H1 (cell line): ENCODE measurements at regions not wholly inside any gene's neighbourhood (a gene's known extent, or its start where the extent isn't known, plus 50 kb on each side); places are given as distances from the start of the nearest gene placed in this dataset.

Experiments
- CTCF ChIA-PET: fragments of 300-600 bp; sonication (Branson Sonifier 250); formaldehyde crosslinking; loops from one replicate; lab custom pipeline; 2021; ENCODE audit not compliant: partially characterized antibody; lab: Charles Lee
- POLR2A ChIA-PET: fragments of 300-600 bp; sonication (Branson Sonifier 250); formaldehyde crosslinking; loops from one replicate; lab custom pipeline; 2021; ENCODE audit warnings: inconsistent platforms; ENCODE audit not compliant: partially characterized antibody; lab: Charles Lee
- DNase-seq, 2 experiments: peaks; one replicate each; pipeline versions ENCODE4 v3.0.0 to v3.0.0-alpha.2; 2010 to 2022; ENCODE audit warnings: low spot score in 2 of 2, low read depth in 1 of 2, mixed read lengths in 1 of 2
- FAIRE-seq: peaks from 2 replicates; lab custom pipeline; 2011; peaks lifted over from hg19 to GRCh38; lab: Jason Lieb, UNC
- H2AFZ ChIP-seq: 2 replicates; pipeline ENCODE4 v1.8.1; 2012; ENCODE audit warnings: low read length, inconsistent platforms
- H2AK5ac ChIP-seq: 2 replicates; pipeline ENCODE4 v1.6.1; 2013; ENCODE audit warnings: low read depth, low read length
- H2BK120ac ChIP-seq: replicated peaks from 2 replicates; pipeline ENCODE3; 2013; ENCODE audit warnings: low read depth, low read length, inconsistent platforms
- H2BK12ac ChIP-seq: 2 replicates; pipeline ENCODE4 v1.6.1; 2013; ENCODE audit warnings: low read depth, low read length
- H2BK15ac ChIP-seq: 2 replicates; pipeline ENCODE4 v1.6.1; 2013; ENCODE audit warnings: low read length
- H2BK20ac ChIP-seq: 2 replicates; pipeline ENCODE4 v1.6.1; 2013; ENCODE audit warnings: low read length
- H2BK5ac ChIP-seq: 2 replicates; pipeline ENCODE4 v1.6.1; 2013; ENCODE audit warnings: low read depth, low read length
- H3K14ac ChIP-seq: 2 replicates; pipeline ENCODE4 v1.6.1; 2013; ENCODE audit warnings: inconsistent platforms; ENCODE audit not compliant: insufficient read length
- H3K18ac ChIP-seq: 2 replicates; pipeline ENCODE4 v1.6.1; 2013; ENCODE audit warnings: low read length; ENCODE audit errors: extremely low read depth
- H3K23ac ChIP-seq: 2 replicates; pipeline ENCODE4 v1.6.1; 2013; ENCODE audit warnings: inconsistent platforms; ENCODE audit not compliant: insufficient read length
- H3K23me2 ChIP-seq: 2 replicates; pipeline ENCODE4 v1.6.1; 2013; ENCODE audit warnings: low read depth, low read length
- H3K27ac ChIP-seq: 2 replicates; pipeline ENCODE4 v1.6.1; 2011; ENCODE audit warnings: low read depth, low read length, inconsistent platforms
- H3K27me3 ChIP-seq, 4 experiments: replicated peaks in 1 of 4; 1 replicate in 1 of 4; 2 replicates in 3 of 4; pipeline versions ENCODE4 v1.6.1 to v1.8.1; 2011 to 2013; ENCODE audit warnings: low read length in 3 of 4, mild to moderate bottlenecking in 3 of 4, inconsistent platforms in 2 of 4, mixed read lengths in 2 of 4, moderate library complexity in 1 of 4; ENCODE audit not compliant: control insufficient read depth in 3 of 4, insufficient read depth in 3 of 4; ENCODE audit errors: extremely low read depth in 1 of 4
- H3K36me3 ChIP-seq, 4 experiments: 2 replicates each; pipeline versions ENCODE4 v1.6.1 to v1.8.1; 2011 to 2013; ENCODE audit warnings: mild to moderate bottlenecking in 4 of 4, low read length in 3 of 4, moderate library complexity in 2 of 4, control low read depth in 1 of 4, inconsistent platforms in 1 of 4; ENCODE audit not compliant: insufficient read depth in 4 of 4, control insufficient read depth in 2 of 4
- H3K4ac ChIP-seq: replicated peaks from 2 replicates; pipeline ENCODE3; 2013; ENCODE audit warnings: low read length, low read depth, mixed read lengths, inconsistent platforms; ENCODE audit not compliant: insufficient read length
- H3K4me1 ChIP-seq, 4 experiments: replicated peaks in 1 of 4; 1 replicate in 1 of 4; 2 replicates in 3 of 4; pipeline versions ENCODE4 v1.6.1 to v1.8.1; 2011 to 2013; ENCODE audit warnings: low read length in 3 of 4, inconsistent platforms in 2 of 4, mixed read lengths in 1 of 4; ENCODE audit not compliant: insufficient read depth in 4 of 4, control insufficient read depth in 3 of 4
- H3K4me2 ChIP-seq, 2 experiments: 2 replicates each; pipeline versions ENCODE4 v1.6.1 to v1.8.1; 2011 to 2013; ENCODE audit warnings: low read depth in 2 of 2, low read length in 2 of 2, control low read depth in 1 of 2, inconsistent platforms in 1 of 2, mild to moderate bottlenecking in 1 of 2; ENCODE audit not compliant: insufficient read depth in 1 of 2
- H3K4me3 ChIP-seq, 4 experiments: fragments of 200-600, 300-600 bp in 1 of 4; sonication (generic), shearing (Covaris generic), sonication (Bioruptor Twin) in 1 of 4; 2 replicates each; pipeline versions ENCODE4 v1.5.1 to v1.8.1; 2011 to 2016; ENCODE audit warnings: low read length in 4 of 4, low read depth in 3 of 4, control low read depth in 2 of 4, inconsistent platforms in 2 of 4, mild to moderate bottlenecking in 2 of 4, mixed read lengths in 1 of 4, moderate library complexity in 1 of 4; ENCODE audit not compliant: insufficient read depth in 2 of 4; ENCODE audit errors: extremely low read depth in 1 of 4
- H3K56ac ChIP-seq: replicated peaks from 2 replicates; pipeline ENCODE3; 2013; ENCODE audit warnings: low read depth, mild to moderate bottlenecking, mixed read lengths, low read length, inconsistent platforms; ENCODE audit not compliant: insufficient read length
- H3K79me1 ChIP-seq: 2 replicates; pipeline ENCODE4 v1.6.1; 2013; ENCODE audit warnings: low read depth, low read length, control low read depth
- H3K79me2 ChIP-seq, 2 experiments: 2 replicates each; pipeline versions ENCODE4 v1.6.1 to v1.8.1; 2012 to 2013; ENCODE audit warnings: low read length in 2 of 2, mild to moderate bottlenecking in 2 of 2, inconsistent platforms in 1 of 2; ENCODE audit not compliant: insufficient read depth in 2 of 2, control insufficient read depth in 1 of 2
- H3K9ac ChIP-seq, 4 experiments: replicated peaks in 1 of 4; 1 replicate in 1 of 4; 2 replicates in 3 of 4; pipeline versions ENCODE4 v1.6.1 to v1.8.1; 2011 to 2013; ENCODE audit warnings: low read depth in 3 of 4, low read length in 3 of 4, control low read depth in 2 of 4, mild to moderate bottlenecking in 2 of 4, moderate library complexity in 2 of 4, inconsistent platforms in 1 of 4; ENCODE audit errors: extremely low read depth in 1 of 4
- H3K9me3 ChIP-seq, 2 experiments: 2 replicates each; pipeline versions ENCODE4 v1.6.1 to v1.8.1; 2012 to 2013; ENCODE audit warnings: mild to moderate bottlenecking in 2 of 2, moderate library complexity in 2 of 2, control low read depth in 1 of 2, inconsistent platforms in 1 of 2, low read depth in 1 of 2, low read length in 1 of 2, mixed read lengths in 1 of 2; ENCODE audit not compliant: insufficient read depth in 2 of 2
- H4K20me1 ChIP-seq, 2 experiments: replicated peaks in 1 of 2; 2 replicates each; pipeline versions ENCODE3 to v1.8.1; 2011 to 2013; ENCODE audit warnings: inconsistent platforms in 2 of 2, low read length in 2 of 2, mild to moderate bottlenecking in 1 of 2; ENCODE audit not compliant: insufficient read depth in 2 of 2, control insufficient read depth in 1 of 2
- H4K5ac ChIP-seq: 2 replicates; pipeline ENCODE4 v1.6.1; 2013; ENCODE audit warnings: low read length, low read depth, mixed read lengths, inconsistent platforms; ENCODE audit not compliant: insufficient read length
- H4K8ac ChIP-seq: 2 replicates; pipeline ENCODE4 v1.8.0; 2013; ENCODE audit warnings: mild to moderate bottlenecking, moderate library complexity, low read length, inconsistent platforms; ENCODE audit not compliant: insufficient read depth; ENCODE audit errors: extremely low read depth
- H4K91ac ChIP-seq: replicated peaks from 2 replicates; pipeline ENCODE3; 2013; ENCODE audit warnings: low read length, mixed read lengths, inconsistent platforms; ENCODE audit not compliant: insufficient read length
- ATF3 ChIP-seq: IDR thresholded peaks from 2 replicates; pipeline ENCODE4 v1.6.1; 2011; ENCODE audit warnings: low read depth, mild to moderate bottlenecking, low read length; ENCODE audit not compliant: insufficient read depth
- CBX5 ChIP-seq: fragments of 300-800, 300-1000 bp; sonication (generic); IDR thresholded peaks from 2 replicates; pipeline ENCODE4 v1.7.1; 2016; ENCODE audit warnings: antibody characterized with exemption, low read length, low read depth
- CREB1 ChIP-seq: IDR thresholded peaks from 2 replicates; pipeline ENCODE4 v1.6.1; 2012; ENCODE audit warnings: inconsistent platforms
- E2F6 ChIP-seq: IDR thresholded peaks from 2 replicates; pipeline ENCODE4 v1.6.1; 2012; ENCODE audit warnings: inconsistent platforms
- EZH2 ChIP-seq: fragments of 200-600 bp; sonication (generic); IDR thresholded peaks from 2 replicates; pipeline ENCODE4 v1.7.1; 2012; ENCODE audit warnings: low read depth, mild to moderate bottlenecking, moderate library complexity, low read length, inconsistent platforms; ENCODE audit not compliant: severe bottlenecking
- FOSL1 ChIP-seq: IDR thresholded peaks from 2 replicates; pipeline ENCODE4 v1.6.1; 2011; ENCODE audit warnings: mild to moderate bottlenecking, low read depth, low read length, moderate library complexity; ENCODE audit not compliant: insufficient read depth
- JUND ChIP-seq: IDR thresholded peaks from 2 replicates; pipeline ENCODE4 v1.6.1; 2011; ENCODE audit warnings: mild to moderate bottlenecking, improper control_type of control experiment, low read length
- KDM4A ChIP-seq: IDR thresholded peaks from one replicate; pipeline ENCODE4 v1.7.1; 2012; ENCODE audit warnings: low read depth, mild to moderate bottlenecking, moderate library complexity, low read length, inconsistent platforms; ENCODE audit not compliant: severe bottlenecking
- RNF2 ChIP-seq: fragments of 200-900, 300-1000 bp; sonication (generic); IDR thresholded peaks from 2 replicates; pipeline ENCODE4 v1.7.1; 2016; ENCODE audit warnings: borderline replicate concordance, low read depth, mild to moderate bottlenecking, antibody characterized with exemption, low read length; ENCODE audit not compliant: poor library complexity, severe bottlenecking; ENCODE audit errors: missing control alignments
- SIN3A ChIP-seq, 2 experiments: IDR thresholded peaks in 1 of 2; conservative IDR thresholded peaks in 1 of 2; 2 replicates each; pipeline ENCODE4 v1.6.1; 2011 to 2012; ENCODE audit warnings: low read length in 2 of 2, improper control_type of control experiment in 1 of 2, low read depth in 1 of 2, mild to moderate bottlenecking in 1 of 2
- SIRT6 ChIP-seq: IDR thresholded peaks from one replicate; pipeline ENCODE4 v1.7.1; 2012; ENCODE audit warnings: low read length, inconsistent platforms
- SP2 ChIP-seq: IDR thresholded peaks from 2 replicates; pipeline ENCODE4 v1.6.1; 2012; ENCODE audit warnings: mild to moderate bottlenecking, low read length, inconsistent platforms
- SUZ12 ChIP-seq: fragments of 200-600 bp; sonication (generic); IDR thresholded peaks from 2 replicates; pipeline ENCODE4 v1.6.1; 2012; ENCODE audit warnings: mild to moderate bottlenecking, inconsistent platforms, low read length, moderate library complexity, mixed read lengths
- TAF1 ChIP-seq: IDR thresholded peaks from 2 replicates; pipeline ENCODE4 v1.6.1; 2011; ENCODE audit warnings: mild to moderate bottlenecking, low read depth, low read length
- WGBS, 2 experiments: shearing (Covaris generic) in 1 of 2; methylation state at CpG; one replicate each; pipeline versions ENCODE4 v1.1.6 to v1.1.7; 2013 to 2015; ENCODE audit warnings: low lambda C conversion rate in 2 of 2, mixed read lengths in 2 of 2, inconsistent platforms in 1 of 2, low coverage in 1 of 2, missing lambda C conversion rate in 1 of 2; ENCODE audit not compliant: insufficient replicate concordance in 2 of 2, insufficient coverage in 1 of 2, insufficient read length in 1 of 2; ENCODE audit errors: extremely low coverage in 1 of 2, missing lambda C conversion rate in 1 of 2; 5-methylcytosine and 5-hydroxymethylcytosine counted together

- FAIRE-seq: no peak
- Histone ChIP-seq H2AFZ (no peak overlapping the region), H3K23ac (no peak overlapping the region), H2BK5ac (no peak overlapping the region), H3K4me2 (no peak overlapping the region), H3K79me1 (no peaks in the 10 kb centered on the region), H4K8ac (no peak overlapping the region), H2BK20ac (no peak overlapping the region), H2AK5ac (no peak overlapping the region), H3K9me3 (no peaks in the 10 kb centered on the region), H2BK12ac (no peak overlapping the region), H3K56ac (no peak overlapping the region), H4K91ac (no peak overlapping the region), H3K14ac (no peak overlapping the region), H3K4me1 (no peaks in the 10 kb centered on the region), H3K23me2 (no peaks in the 10 kb centered on the region), H3K27me3 (no peaks in the 10 kb centered on the region), H3K4me3 (no peak overlapping the region), H3K27ac (no peak overlapping the region), H2BK120ac (no peak overlapping the region), H4K20me1 (no peaks in the 10 kb centered on the region), H3K79me2 (no peaks in the 10 kb centered on the region), H3K36me3 (no peaks in the 10 kb centered on the region), H4K5ac (no peak overlapping the region), H3K4ac (no peak overlapping the region), H3K9ac (no peak overlapping the region), H3K18ac (no peak overlapping the region), H2BK15ac (no peak overlapping the region)
- ChIA-PET CTCF (no interaction called here), POLR2A (no interaction called here)
- 93% methylated on average over 3 of the region's 3 CpGs; no CpG with 5 or more reads in 1 of the 2 experiments for WGBS, 2 experiments
- no peak for DNase-seq
- TF ChIP-seq E2F6: no peak
- TF ChIP-seq SP2: no peak
- no peak for TF ChIP-seq FOSL1
- no peak for TF ChIP-seq ATF3
- TF ChIP-seq RNF2: no peak
- no peak for TF ChIP-seq EZH2
- TF ChIP-seq SIRT6: no peak
- TF ChIP-seq CBX5: no peak
- no peak for TF ChIP-seq SUZ12
- TF ChIP-seq KDM4A: no peak
- no peak for TF ChIP-seq TAF1
- no peak for TF ChIP-seq JUND
- no peak for TF ChIP-seq CREB1
- no peak for TF ChIP-seq SIN3A (conservative IDR thresholded peaks at IDR 0.05 in 1 of 2, IDR thresholded peaks at IDR 0.05 in 1 of 2; ENCODE audit: low read depth in 1 of 2, low read length in 2 of 2)
Observed at GRCh38 chr4:57774681-57775080, 664.5 kb upstream of the IGFBP7 start.
